K562 (cell line): ENCODE measurements at regions not wholly inside any gene's neighbourhood (a gene's known extent, or its start where the extent isn't known, plus 50 kb on each side); places are given as distances from the start of the nearest gene placed in this dataset.
"Not testable (repeated sequence)": the region's sequence is repeated elsewhere in the genome, so short reads cannot be mapped to it uniquely, and the experiment has no call there.

Experiments
- CREB1 ChIP-seq, 2 experiments: sonication (generic) in 1 of 2; formaldehyde crosslinking in 1 of 2; IDR thresholded peaks; 2 replicates each; pipeline versions ENCODE4 v1.6.1 to v1.8.0; 2012 to 2022; ENCODE audit warnings: inconsistent platforms in 1 of 2, mild to moderate bottlenecking in 1 of 2, missing genetic modification reagents in 1 of 2, moderate library complexity in 1 of 2
- CTCF ChIP-seq, 3 experiments: IDR thresholded peaks in 2 of 3; conservative IDR thresholded peaks in 1 of 3; 2 replicates each; pipeline ENCODE4 v1.5.1; 2011 to 2012; ENCODE audit warnings: low read length in 3 of 3, mild to moderate bottlenecking in 3 of 3, control low read depth in 2 of 3, improper control_type of control experiment in 1 of 3, inconsistent platforms in 1 of 3, low read depth in 1 of 3, mixed read lengths in 1 of 3, moderate library complexity in 1 of 3; ENCODE audit not compliant: insufficient read depth in 2 of 3
- EGR1 ChIP-seq: fragments of 450-650 bp; conservative IDR thresholded peaks from 2 replicates; pipeline ENCODE4 v1.6.1; 2017; ENCODE audit warnings: mild to moderate bottlenecking
- EZH2 ChIP-seq: IDR thresholded peaks from 2 replicates; pipeline ENCODE4 v1.6.1; 2012; ENCODE audit warnings: low read depth, mild to moderate bottlenecking, inconsistent platforms, low read length, borderline replicate concordance
- FOXA3 ChIP-seq, 2 experiments: fragments of 450-650 bp in 1 of 2; sonication (generic) in 1 of 2; formaldehyde crosslinking; IDR thresholded peaks in 1 of 2; conservative IDR thresholded peaks in 1 of 2; 2 replicates each; pipeline versions ENCODE4 v1.4.0 to v1.8.0; 2020 to 2022; ENCODE audit warnings: mild to moderate bottlenecking in 2 of 2, missing genetic modification reagents in 1 of 2
- JUN ChIP-seq, 2 experiments: sonication (generic) in 1 of 2; formaldehyde crosslinking in 1 of 2; IDR thresholded peaks; 2 replicates each; pipeline versions ENCODE4 v1.6.1 to v1.8.0; 2012 to 2022; ENCODE audit warnings: borderline replicate concordance in 2 of 2, mild to moderate bottlenecking in 2 of 2, improper control_type of control experiment in 1 of 2, low read depth in 1 of 2, low read length in 1 of 2, missing genetic modification reagents in 1 of 2
- JUND ChIP-seq, 2 experiments: IDR thresholded peaks; 2 replicates in 1 of 2; 3 replicates in 1 of 2; pipeline ENCODE4 v1.6.1; 2011; ENCODE audit warnings: borderline replicate concordance in 2 of 2, low read depth in 2 of 2, low read length in 2 of 2, improper control_type of control experiment in 1 of 2, missing biosample characterization in 1 of 2, missing genetic modification characterization in 1 of 2, missing genetic modification reagents in 1 of 2
- MTF1 ChIP-seq: fragments of 250-450 bp; sonication (Bioruptor Pico); IDR thresholded peaks from 2 replicates; pipeline ENCODE4 v1.9.0; 2021; ENCODE audit warnings: moderate library complexity, mild to moderate bottlenecking, inconsistent platforms, borderline replicate concordance
- PREB ChIP-seq: sonication (generic); formaldehyde crosslinking; IDR thresholded peaks from 2 replicates; pipeline ENCODE4 v1.8.1; 2023; ENCODE audit warnings: mild to moderate bottlenecking, missing genetic modification reagents
- RB1 ChIP-seq: fragments of 450-650 bp; IDR thresholded peaks from 2 replicates; pipeline ENCODE4 v1.6.1; 2017; ENCODE audit warnings: low read depth, mild to moderate bottlenecking
- RBM17 ChIP-seq: fragments of 200-400 bp; formaldehyde crosslinking; IDR thresholded peaks from 2 replicates; pipeline ENCODE4 v1.6.1; 2017; ENCODE audit warnings: low read depth, mild to moderate bottlenecking, low read length, borderline replicate concordance
- SREBF1 ChIP-seq: fragments of 150-350 bp; IDR thresholded peaks from 2 replicates; pipeline ENCODE4 v1.6.1; 2014; ENCODE audit warnings: antibody characterized with exemption, low read depth, low read length, borderline replicate concordance
- ZFP36 ChIP-seq: fragments of 150-350 bp; IDR thresholded peaks from 2 replicates; pipeline ENCODE4 v1.6.1; 2018; ENCODE audit warnings: low read length, low read depth; ENCODE audit not compliant: partially characterized antibody

GRCh38 chr12:46684243-46684642 lies 141.6 kb downstream of the SLC38A4 start:
- TF ChIP-seq RBM17; CREB1 (IDR thresholded peaks at IDR 0.05); CREB1 (CRISPR knock-in tag; IDR thresholded peaks at IDR 0.05); RB1; SREBF1; MTF1; PREB; CTCF (IDR thresholded peaks at IDR 0.05 in 2 of 3, conservative IDR thresholded peaks at IDR 0.05 in 1 of 3; ENCODE audit: insufficient read depth in 2 of 3, low read depth in 1 of 3, low read length in 3 of 3); ZFP36; JUND (IDR thresholded peaks at IDR 0.05; ENCODE audit: borderline replicate concordance, low read depth, low read length); JUND (tag; IDR thresholded peaks at IDR 0.05; ENCODE audit: borderline replicate concordance, low read depth, low read length); FOXA3 (CRISPR knock-in tag; conservative IDR thresholded peaks at IDR 0.05 in 1 of 2, IDR thresholded peaks at IDR 0.05 in 1 of 2); EZH2; JUN (IDR thresholded peaks at IDR 0.05; ENCODE audit: borderline replicate concordance, low read depth, low read length); JUN (CRISPR knock-in tag; IDR thresholded peaks at IDR 0.05; ENCODE audit: borderline replicate concordance); EGR1: not testable (repeated sequence)
